ENCODE measurements at regions not wholly inside any gene's neighbourhood (a gene's known extent, or its start where the extent isn't known, plus 50 kb on each side); places are given as distances from the start of the nearest gene placed in this dataset.

GRCh38 chr3:80580146-80580545 is 812.3 kb upstream of the ROBO1 start:
- TF ChIP-seq EP300 (IDR thresholded peaks at IDR 0.05; ENCODE audit: low read depth) (no peak), POLR2A (IDR thresholded peaks at IDR 0.05) (no peak), POLR2AphosphoS5 (IDR thresholded peaks at IDR 0.05) (no peak)
- TF ChIP-seq, protein P1, sequence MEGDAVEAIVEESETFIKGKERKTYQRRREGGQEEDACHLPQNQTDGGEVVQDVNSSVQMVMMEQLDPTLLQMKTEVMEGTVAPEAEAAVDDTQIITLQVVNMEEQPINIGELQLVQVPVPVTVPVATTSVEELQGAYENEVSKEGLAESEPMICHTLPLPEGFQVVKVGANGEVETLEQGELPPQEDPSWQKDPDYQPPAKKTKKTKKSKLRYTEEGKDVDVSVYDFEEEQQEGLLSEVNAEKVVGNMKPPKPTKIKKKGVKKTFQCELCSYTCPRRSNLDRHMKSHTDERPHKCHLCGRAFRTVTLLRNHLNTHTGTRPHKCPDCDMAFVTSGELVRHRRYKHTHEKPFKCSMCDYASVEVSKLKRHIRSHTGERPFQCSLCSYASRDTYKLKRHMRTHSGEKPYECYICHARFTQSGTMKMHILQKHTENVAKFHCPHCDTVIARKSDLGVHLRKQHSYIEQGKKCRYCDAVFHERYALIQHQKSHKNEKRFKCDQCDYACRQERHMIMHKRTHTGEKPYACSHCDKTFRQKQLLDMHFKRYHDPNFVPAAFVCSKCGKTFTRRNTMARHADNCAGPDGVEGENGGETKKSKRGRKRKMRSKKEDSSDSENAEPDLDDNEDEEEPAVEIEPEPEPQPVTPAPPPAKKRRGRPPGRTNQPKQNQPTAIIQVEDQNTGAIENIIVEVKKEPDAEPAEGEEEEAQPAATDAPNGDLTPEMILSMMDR (IDR thresholded peaks at IDR 0.05), result no peak
- H3K27me3 ChIP-seq, result no peaks in the 10 kb centered on the region
- DNase-seq, result no peak
- H3K36me3 ChIP-seq, result no peaks in the 10 kb centered on the region
- H3K4me1 ChIP-seq, result no peaks in the 10 kb centered on the region
- in situ Hi-C loops (cut with MboI; ENCODE audit: low pct_ligation_motif_present in 1 of 4, low pct_unique_long_range_greater_than_20kb in 1 of 4, low sequenced_read_pairs in 3 of 4), result no loop called here
- intact Hi-C loops (cut with DNase I; ENCODE audit: low total_unique reads), result no loop called here
- H3K4me3 ChIP-seq, result no peak overlapping the region
- H3K9me3 ChIP-seq, result no peaks in the 10 kb centered on the region
- no peak overlapping the region for H3K27ac ChIP-seq
- 15 to 27% methylated on average over 2 of the region's 2 CpGs for WGBS, 2 donors (ENCODE audit: low coverage in 1 of 2)

DNA sequence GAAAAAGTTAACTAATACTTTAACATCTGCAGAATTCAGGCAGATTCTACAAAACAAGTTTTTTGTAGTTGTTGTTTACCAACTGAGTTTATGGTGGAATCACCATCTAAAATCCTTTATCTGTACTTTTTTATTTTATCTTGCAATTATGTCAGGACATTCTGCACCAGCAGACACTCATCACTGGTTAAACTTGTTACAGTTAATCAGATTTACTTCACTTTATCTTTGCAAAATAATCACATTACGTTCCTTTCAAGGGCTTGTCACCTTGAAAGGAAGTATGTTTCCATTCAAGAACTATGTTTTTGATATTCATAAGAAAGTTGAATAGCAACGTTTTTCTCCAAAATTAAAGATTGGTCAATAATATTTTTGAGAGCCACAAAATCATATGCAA is 796.6 kb upstream of the ROBO1 start:
- in situ Hi-C loops (cut with MboI; ENCODE audit: low pct_ligation_motif_present in 1 of 4, low pct_unique_long_range_greater_than_20kb in 1 of 4, low sequenced_read_pairs in 3 of 4), result no loop called here
- Histone ChIP-seq H3K27ac (no peak overlapping the region), H3K4me3 (no peak overlapping the region), H3K4me1 (no peaks in the 10 kb centered on the region), H3K9me3 (no peaks in the 10 kb centered on the region), H3K27me3 (no peaks in the 10 kb centered on the region), H3K36me3 (no peaks in the 10 kb centered on the region)
- intact Hi-C loops (cut with DNase I; ENCODE audit: low total_unique reads), result no loop called here
- TF ChIP-seq POLR2A (IDR thresholded peaks at IDR 0.05) (no peak), POLR2AphosphoS5 (IDR thresholded peaks at IDR 0.05) (no peak), EP300 (IDR thresholded peaks at IDR 0.05; ENCODE audit: low read depth) (no peak)
- TF ChIP-seq, protein P1 (IDR thresholded peaks at IDR 0.05), result no peak
- no peak for DNase-seq
- WGBS, 2 donors (ENCODE audit: low coverage in 1 of 2), result 21 to 31% methylated on average over 2 of the region's 2 CpGs

- Histone ChIP-seq H3K27ac (no peak overlapping the region), H3K4me3 (no peak overlapping the region), H3K9me3 (no peaks in the 10 kb centered on the region), H3K36me3 (no peaks in the 10 kb centered on the region), H3K4me1 (no peaks in the 10 kb centered on the region), H3K27me3 (no peaks in the 10 kb centered on the region)
- 80 to 92% methylated on average over 4 of the region's 4 CpGs for WGBS, 2 donors (ENCODE audit: low coverage in 1 of 2)
- no peak for DNase-seq
- intact Hi-C loops (cut with DNase I; ENCODE audit: low total_unique reads), result no loop called here
- in situ Hi-C loops (cut with MboI; ENCODE audit: low pct_ligation_motif_present in 1 of 4, low pct_unique_long_range_greater_than_20kb in 1 of 4, low sequenced_read_pairs in 3 of 4), result no loop called here
- TF ChIP-seq POLR2A (IDR thresholded peaks at IDR 0.05) (no peak), EP300 (IDR thresholded peaks at IDR 0.05; ENCODE audit: low read depth) (no peak), POLR2AphosphoS5 (IDR thresholded peaks at IDR 0.05) (no peak)
- TF ChIP-seq, protein P1 (IDR thresholded peaks at IDR 0.05), result no peak
These were observed 791.9 kb upstream of the ROBO1 start for GRCh38 chr3:80559701-80560100.

GRCh38 chr3:80556763-80557162 is 789.0 kb upstream of the ROBO1 start:
- Histone ChIP-seq H3K36me3 (no peaks in the 10 kb centered on the region), H3K4me1 (no peaks in the 10 kb centered on the region), H3K4me3 (no peak overlapping the region), H3K27ac (no peak overlapping the region), H3K9me3 (no peaks in the 10 kb centered on the region), H3K27me3 (no peaks in the 10 kb centered on the region)
- in situ Hi-C loops (cut with MboI; ENCODE audit: low pct_ligation_motif_present in 1 of 4, low pct_unique_long_range_greater_than_20kb in 1 of 4, low sequenced_read_pairs in 3 of 4) (no loop called here), intact Hi-C loops (cut with DNase I; ENCODE audit: low total_unique reads) (no loop called here)
- no peak for DNase-seq
- TF ChIP-seq, protein P1 (IDR thresholded peaks at IDR 0.05), result no peak
- TF ChIP-seq EP300 (IDR thresholded peaks at IDR 0.05; ENCODE audit: low read depth) (no peak), POLR2AphosphoS5 (IDR thresholded peaks at IDR 0.05) (no peak), POLR2A (IDR thresholded peaks at IDR 0.05) (no peak)
- 60 to 100% methylated on average over 1 of the region's 1 CpG for WGBS, 2 donors (ENCODE audit: low coverage in 1 of 2)
